ENCODE measurements at regions not wholly inside any gene's neighbourhood (a gene's known extent, or its start where the extent isn't known, plus 50 kb on each side); places are given as distances from the start of the nearest gene placed in this dataset.

- intact Hi-C loops (cut with micrococcal nuclease): no loop called here
- H3K27me3 ChIP-seq (ENCODE audit: control insufficient read depth, insufficient read depth, low read length): no peaks in the 10 kb centered on the region
- ChIA-PET CTCF (no interaction called here), POLR2A (ENCODE audit: unreplicated experiment) (no interaction called here)
- H4K91ac ChIP-seq (ENCODE audit: insufficient read depth, low read depth, low read length): no peak overlapping the region
- no peak overlapping the region for H3K9ac ChIP-seq (ENCODE audit: low read depth, low read length)
- no peak overlapping the region for H3K4me2 ChIP-seq (ENCODE audit: low read depth, low read length)
- no peak overlapping the region for H2BK120ac ChIP-seq (ENCODE audit: low read depth, low read length)
- no CpG with 5 or more reads among the region's 1 CpG for WGBS, 2 experiments (ENCODE audit: extremely low coverage in 2 of 2, insufficient read length in 1 of 2)
- no peak overlapping the region for H2BK15ac ChIP-seq (ENCODE audit: low read depth, low read length)
- dilution Hi-C loops (cut with HindIII; ENCODE audit: low sequenced_read_pairs, unreplicated experiment): no loop called here
- H3K18ac ChIP-seq (ENCODE audit: low read depth, low read length): no peak overlapping the region
- H3K23ac ChIP-seq (ENCODE audit: low read depth, low read length): no peak overlapping the region
- H3K4me1 ChIP-seq (ENCODE audit: control insufficient read depth, insufficient read depth, low read length): no peaks in the 10 kb centered on the region
- H3K36me3 ChIP-seq (ENCODE audit: control insufficient read depth, insufficient read depth, low read length): no peaks in the 10 kb centered on the region
- no peak overlapping the region for H3K4me3 ChIP-seq (ENCODE audit: insufficient read depth, low read depth, low read length)
- in situ Hi-C loops (cut with MboI; ENCODE audit: low sequenced_read_pairs): no loop called here
- H3K4ac ChIP-seq (ENCODE audit: low read depth, low read length): no peak overlapping the region
- H2AK9ac ChIP-seq (replicated peaks; ENCODE audit: low read depth, low read length, poor library complexity): no peak overlapping the region
- H4K8ac ChIP-seq (ENCODE audit: low read depth in 2 of 2, low read length in 2 of 2): no peak overlapping the region
- no peak overlapping the region for H2AFZ ChIP-seq (replicated peaks; ENCODE audit: low read length, poor library complexity)
- H3K14ac ChIP-seq (replicated peaks; ENCODE audit: low read depth, low read length): no peak overlapping the region
- no TSS peak for BruUV-seq (replicated peaks)
- no peak overlapping the region for H2AK5ac ChIP-seq (ENCODE audit: low read depth, low read length)
- no peaks in the 10 kb centered on the region for H3K79me1 ChIP-seq (ENCODE audit: low read depth in 1 of 2, low read length in 2 of 2)
- TF ChIP-seq POLR2A (IDR thresholded peaks at IDR 0.05; ENCODE audit: low read depth, low read length): no peak
- no peak for TF ChIP-seq BHLHE40 (IDR thresholded peaks at IDR 0.05; ENCODE audit: low read depth, low read length)
- no peak for TF ChIP-seq RAD21 (IDR thresholded peaks at IDR 0.05; ENCODE audit: low read length)
- TF ChIP-seq ELK1 (IDR thresholded peaks at IDR 0.05; ENCODE audit: borderline replicate concordance, low read depth, low read length): no peak
- TF ChIP-seq RFX5 (IDR thresholded peaks at IDR 0.05; ENCODE audit: low read depth, low read length): no peak
- TF ChIP-seq NFE2L2 (IDR thresholded peaks at IDR 0.05; ENCODE audit: low read depth, low read length): no peak
- TF ChIP-seq MAFK (IDR thresholded peaks at IDR 0.05; ENCODE audit: low read depth, low read length): no peak
- TF ChIP-seq MXI1 (IDR thresholded peaks at IDR 0.05; ENCODE audit: borderline replicate concordance, low read depth, low read length): no peak
- no peak overlapping the region for H3K27ac ChIP-seq (ENCODE audit: insufficient read depth, low read length)
- H4K5ac ChIP-seq (ENCODE audit: low read depth, low read length): no peak overlapping the region
- DNase-seq (no peak), ATAC-seq (ENCODE audit: low read depth) (no peak)
- H3K9me1 ChIP-seq (ENCODE audit: insufficient read depth, low read length): no peaks in the 10 kb centered on the region
- no peak overlapping the region for H2BK20ac ChIP-seq (ENCODE audit: low read depth, low read length)
- H3K56ac ChIP-seq (ENCODE audit: extremely low read depth, insufficient read depth, low read length): no peak overlapping the region
- no peaks in the 10 kb centered on the region for H3K9me3 ChIP-seq (ENCODE audit: control insufficient read depth, insufficient read depth, low read length)
- no peaks in the 10 kb centered on the region for H4K20me1 ChIP-seq (ENCODE audit: insufficient read depth, low read length)
- H2BK5ac ChIP-seq (ENCODE audit: low read depth, low read length, poor library complexity, severe bottlenecking): no peak overlapping the region
Measured at GRCh38 chr6:129932321-129932720, 71.2 kb upstream of the TMEM244 start.

Measured in IMR-90 (cell line).